ENCODE measurements at regions not wholly inside any gene's neighbourhood (a gene's known extent, or its start where the extent isn't known, plus 50 kb on each side); places are given as distances from the start of the nearest gene placed in this dataset.

- TF ChIP-seq CTCF (IDR thresholded peaks at IDR 0.05; ENCODE audit: low read depth, low read length): no peak
- no peak for TF ChIP-seq POLR2A (IDR thresholded peaks at IDR 0.05; ENCODE audit: extremely low read depth, insufficient read length)
- TF ChIP-seq MAX (IDR thresholded peaks at IDR 0.05; ENCODE audit: low read depth, low read length): no peak
- TF ChIP-seq MYC (IDR thresholded peaks at IDR 0.05; ENCODE audit: low read depth, low read length): no peak
These were observed 413.6 kb downstream of the CTTN start for GRCh38 chr11:70811915-70812314.

All from NB4 (cell line).